AG04449 (cell line): ENCODE measurements at regions not wholly inside any gene's neighbourhood (a gene's known extent, or its start where the extent isn't known, plus 50 kb on each side); places are given as distances from the start of the nearest gene placed in this dataset.

Source experiments
- CTCF ChIA-PET: fragments of 350-600 bp; formaldehyde crosslinking; extraction: SDS; loops from one replicate; lab custom pipeline; 2021; ENCODE audit warnings: antibody characterized with exemption; lab: Yijun Ruan, JAX
- POLR2A ChIA-PET: fragments of 400-600, 350-600 bp; formaldehyde crosslinking; extraction: SDS; loops from one replicate; lab custom pipeline; 2020; ENCODE audit warnings: antibody characterized with exemption, inconsistent platforms; lab: Yijun Ruan, JAX
- DNase-seq: peaks from one replicate; pipeline ENCODE4 v3.0.0-alpha.2; 2010; ENCODE audit warnings: low read depth, low spot score
- H3K4me3 ChIP-seq: 2 replicates; pipeline ENCODE4 v1.5.1; 2011; ENCODE audit warnings: low read depth, mild to moderate bottlenecking, control low read depth, low read length
- CTCF ChIP-seq: IDR thresholded peaks from one replicate; pipeline ENCODE4 v1.5.1; 2011; ENCODE audit warnings: mild to moderate bottlenecking, moderate library complexity, low read length, control low read depth, inconsistent platforms; ENCODE audit not compliant: insufficient read depth; ENCODE audit errors: missing control alignments

- DNase-seq: no peak
- ChIA-PET POLR2A (no interaction called here), CTCF (no interaction called here)
- no peak overlapping the region for H3K4me3 ChIP-seq
- no peak for TF ChIP-seq CTCF
These were observed 374.0 kb upstream of the ASIC2 start for GRCh38 chr17:33667052-33667509.

GRCh38 chr17:33667671-33668070, 374.6 kb upstream of the ASIC2 start:
- POLR2A ChIA-PET: no interaction called here
- H3K4me3 ChIP-seq: no peak overlapping the region
- CTCF ChIA-PET: no interaction called here
- no peak for TF ChIP-seq CTCF
- DNase-seq: no peak

GRCh38 chr17:33668516-33668915, 375.4 kb upstream of the ASIC2 start:
- H3K4me3 ChIP-seq: no peak overlapping the region
- CTCF ChIA-PET: no interaction called here
- no peak for DNase-seq
- POLR2A ChIA-PET: no interaction called here
- no peak for TF ChIP-seq CTCF

- no peak for DNase-seq
- ChIA-PET CTCF (no interaction called here), POLR2A (no interaction called here)
- no peak overlapping the region for H3K4me3 ChIP-seq
- no peak for TF ChIP-seq CTCF
These were observed 378.4 kb upstream of the ASIC2 start for GRCh38 chr17:33671491-33671890.

GRCh38 chr17:33674685-33675084, 381.6 kb upstream of the ASIC2 start:
- DNase-seq: peak; percentile 4
- POLR2A ChIA-PET: no interaction called here
- CTCF ChIA-PET: interaction anchor here (0.6 to 2.1 kb wide), 10 partner anchors 8 to 892 kb away, joined by 3 to 6 read pairs (median 4); no protein-coding TSS in a partner anchor
- peak; percentile 79 for TF ChIP-seq CTCF
- no peak overlapping the region for H3K4me3 ChIP-seq

GRCh38 chr17:33676444-33676843, 383.3 kb upstream of the ASIC2 start:
- no peak for TF ChIP-seq CTCF
- CTCF ChIA-PET: interaction anchor here (0.7 to 2.1 kb wide), 2 partner anchors 9 to 893 kb away, joined by 3 to 6 read pairs; no protein-coding TSS in a partner anchor
- no peak overlapping the region for H3K4me3 ChIP-seq
- POLR2A ChIA-PET: no interaction called here
- DNase-seq: no peak
